GM18511 (cell line): ENCODE measurements at regions not wholly inside any gene's neighbourhood (a gene's known extent, or its start where the extent isn't known, plus 50 kb on each side); places are given as distances from the start of the nearest gene placed in this dataset.
"Not testable (repeated sequence)": the region's sequence is repeated elsewhere in the genome, so short reads cannot be mapped to it uniquely, and the experiment has no call there.

Experiments
- ATAC-seq: cut with Tn5 transposase; IDR thresholded peaks from one replicate; pipeline ENCODE4 v1.9.1; 2021; ENCODE audit warnings: mild to moderate bottlenecking, moderate library complexity; ENCODE audit not compliant: unreplicated experiment

GRCh38 chr16:88145824-88146405 is 194.7 kb downstream of the BANP start:
- not testable (repeated sequence) for ATAC-seq

- not testable (repeated sequence) for ATAC-seq
Observed at GRCh38 chr16:88148078-88148477, 196.8 kb downstream of the BANP start.

- not testable (repeated sequence) for ATAC-seq
Observed at GRCh38 chr16:88148682-88149081, 197.4 kb downstream of the BANP start.

- not testable (repeated sequence) for ATAC-seq
Observed at GRCh38 chr16:88149158-88149603, 197.9 kb downstream of the BANP start.

- not testable (repeated sequence) for ATAC-seq
Observed at GRCh38 chr16:88149663-88150062, 198.4 kb downstream of the BANP start.

- ATAC-seq: not testable (repeated sequence)
Observed at GRCh38 chr16:88150456-88151128, 199.4 kb downstream of the BANP start.

- not testable (repeated sequence) for ATAC-seq
Observed at GRCh38 chr16:88151129-88151499, 199.9 kb downstream of the BANP start.

- ATAC-seq: not testable (repeated sequence)
Observed at GRCh38 chr16:88151859-88152843, 200.9 kb downstream of the BANP start.

- not testable (repeated sequence) for ATAC-seq
Observed at GRCh38 chr16:88152879-88153278, 201.6 kb downstream of the BANP start.

GRCh38 chr16:88153516-88153915 is 202.3 kb downstream of the BANP start:
- not testable (repeated sequence) for ATAC-seq

- not testable (repeated sequence) for ATAC-seq
Observed at GRCh38 chr16:88154886-88155285, 203.7 kb downstream of the BANP start.

GRCh38 chr16:88155681-88156080 is 204.4 kb downstream of the BANP start:
- ATAC-seq: not testable (repeated sequence)

GRCh38 chr16:88156640-88157283 is 205.5 kb downstream of the BANP start:
- ATAC-seq: not testable (repeated sequence)

GRCh38 chr16:88157686-88158085 is 206.5 kb downstream of the BANP start:
- not testable (repeated sequence) for ATAC-seq

- ATAC-seq: not testable (repeated sequence)
Observed at GRCh38 chr16:88158256-88159045, 207.2 kb downstream of the BANP start.

- not testable (repeated sequence) for ATAC-seq
Observed at GRCh38 chr16:88159046-88159896, 208.0 kb downstream of the BANP start.

- not testable (repeated sequence) for ATAC-seq
Observed at GRCh38 chr16:88159897-88160335, 208.7 kb downstream of the BANP start.

GRCh38 chr16:88161191-88161590 is 210.0 kb downstream of the BANP start:
- not testable (repeated sequence) for ATAC-seq
